ENCODE measurements at regions not wholly inside any gene's neighbourhood (a gene's known extent, or its start where the extent isn't known, plus 50 kb on each side); places are given as distances from the start of the nearest gene placed in this dataset.
"Not testable (repeated sequence)": the region's sequence is repeated elsewhere in the genome, so short reads cannot be mapped to it uniquely, and the experiment has no call there.

GRCh38 chr3:166457382-166457781 lies 620.2 kb upstream of the BCHE start:
- DNase-seq (ENCODE audit: low read depth in 4 of 4, low spot score in 3 of 4) = no peak

- no peak for DNase-seq (ENCODE audit: low read depth in 4 of 4, low spot score in 3 of 4)
Observed at GRCh38 chr3:166456286-166456685, 619.1 kb upstream of the BCHE start.

- DNase-seq (ENCODE audit: low read depth in 4 of 4, low spot score in 3 of 4) = no peak
Observed at GRCh38 chr3:166455744-166456143, 618.5 kb upstream of the BCHE start.

- DNase-seq (ENCODE audit: low read depth in 4 of 4, low spot score in 3 of 4) = no peak
Observed at GRCh38 chr3:166453478-166453877, 616.3 kb upstream of the BCHE start.

GRCh38 chr3:166451997-166452396 lies 614.8 kb upstream of the BCHE start:
- DNase-seq (ENCODE audit: low read depth in 4 of 4, low spot score in 3 of 4) = no peak

GRCh38 chr3:166447513-166447912 lies 610.3 kb upstream of the BCHE start:
- no peak for DNase-seq (ENCODE audit: low read depth in 4 of 4, low spot score in 3 of 4)

- DNase-seq (ENCODE audit: low read depth in 4 of 4, low spot score in 3 of 4) = no peak
Observed at GRCh38 chr3:166446986-166447385, 609.8 kb upstream of the BCHE start.

GRCh38 chr3:166446291-166446690 lies 609.1 kb upstream of the BCHE start:
- DNase-seq (ENCODE audit: low read depth in 4 of 4, low spot score in 3 of 4) = no peak

- DNase-seq (ENCODE audit: low read depth in 4 of 4, low spot score in 3 of 4) = no peak
Observed at GRCh38 chr3:166445865-166446264, 608.6 kb upstream of the BCHE start.

- no peak for DNase-seq (ENCODE audit: low read depth in 4 of 4, low spot score in 3 of 4)
Observed at GRCh38 chr3:166444756-166445155, 607.5 kb upstream of the BCHE start.

GRCh38 chr3:166444336-166444735 lies 607.1 kb upstream of the BCHE start:
- DNase-seq (ENCODE audit: low read depth in 4 of 4, low spot score in 3 of 4) = no peak

GRCh38 chr3:166435469-166436057 lies 598.3 kb upstream of the BCHE start:
- no peak for DNase-seq (ENCODE audit: low read depth in 4 of 4, low spot score in 3 of 4)

GRCh38 chr3:166433060-166433459 lies 595.8 kb upstream of the BCHE start:
- DNase-seq (ENCODE audit: low read depth in 4 of 4, low spot score in 3 of 4) = no peak

GRCh38 chr3:166425900-166426611 lies 588.8 kb upstream of the BCHE start:
- DNase-seq (ENCODE audit: low read depth in 4 of 4, low spot score in 3 of 4) = no peak

GRCh38 chr3:166425021-166425420 lies 587.8 kb upstream of the BCHE start:
- DNase-seq (ENCODE audit: low read depth in 4 of 4, low spot score in 3 of 4) = no peak

- DNase-seq (ENCODE audit: low read depth in 4 of 4, low spot score in 3 of 4) = not testable (repeated sequence)
Observed at GRCh38 chr3:166423824-166424513, 586.7 kb upstream of the BCHE start.

GRCh38 chr3:166422556-166422955 lies 585.3 kb upstream of the BCHE start:
- DNase-seq (ENCODE audit: low read depth in 4 of 4, low spot score in 3 of 4) = no peak

- DNase-seq (ENCODE audit: low read depth in 4 of 4, low spot score in 3 of 4) = no peak
Observed at GRCh38 chr3:166420071-166420470, 582.8 kb upstream of the BCHE start.

- no peak for DNase-seq (ENCODE audit: low read depth in 4 of 4, low spot score in 3 of 4)
Observed at GRCh38 chr3:166405896-166406295, 568.7 kb upstream of the BCHE start.

- no peak for DNase-seq (ENCODE audit: low read depth in 4 of 4, low spot score in 3 of 4)
Observed at GRCh38 chr3:166405465-166405864, 568.2 kb upstream of the BCHE start.

- DNase-seq (ENCODE audit: low read depth in 4 of 4, low spot score in 3 of 4) = no peak
Observed at GRCh38 chr3:166390303-166390702, 553.1 kb upstream of the BCHE start.

- DNase-seq (ENCODE audit: low read depth in 4 of 4, low spot score in 3 of 4) = no peak
Observed at GRCh38 chr3:166388321-166388720, 551.1 kb upstream of the BCHE start.

Measured in left renal pelvis (tissue), 4 donors.